SK-N-MC (cell line): ENCODE measurements at regions not wholly inside any gene's neighbourhood (a gene's known extent, or its start where the extent isn't known, plus 50 kb on each side); places are given as distances from the start of the nearest gene placed in this dataset.

Experiments used
- EZH2 ChIP-seq: fragments of 200-600 bp; sonication (generic); IDR thresholded peaks from one replicate; pipeline ENCODE4 v1.6.1; 2017; ENCODE audit warnings: antibody characterized with exemption
- FOXP2 ChIP-seq: optimal IDR thresholded peaks from 2 replicates; pipeline ENCODE3; 2011; ENCODE audit warnings: mild to moderate bottlenecking, moderate library complexity; ENCODE audit not compliant: insufficient read depth; ENCODE audit errors: extremely low read length, control extremely low read depth
- POLR2AphosphoS5 ChIP-seq: IDR thresholded peaks from 2 replicates; pipeline ENCODE4 v1.6.1; 2012; ENCODE audit warnings: mild to moderate bottlenecking, low read depth, low read length, borderline replicate concordance

DNA sequence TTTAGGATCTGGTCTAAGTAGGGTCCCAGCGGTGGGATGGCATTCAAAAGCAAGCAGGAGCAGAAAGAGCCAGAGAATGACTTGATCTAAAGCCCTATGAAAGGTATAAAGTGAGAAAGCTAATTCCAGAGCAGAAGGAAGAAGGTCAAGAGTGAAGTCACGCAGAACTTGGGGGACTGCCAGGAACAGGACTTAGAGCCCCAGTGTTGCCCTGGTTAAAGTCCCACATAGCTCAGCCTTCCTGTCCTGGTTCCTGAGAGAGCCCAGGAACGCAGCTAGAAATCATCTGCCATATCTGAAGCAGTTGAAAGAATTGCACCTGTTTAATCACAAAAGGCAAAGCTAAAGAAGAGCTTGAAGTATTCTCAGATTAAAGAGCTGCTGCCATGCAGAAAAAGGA lies 160.6 kb upstream of the ATP1B1 start:
- no peak for TF ChIP-seq POLR2AphosphoS5
- no peak for TF ChIP-seq FOXP2
- TF ChIP-seq EZH2, result no peak
